H1 (cell line): ENCODE measurements at regions not wholly inside any gene's neighbourhood (a gene's known extent, or its start where the extent isn't known, plus 50 kb on each side); places are given as distances from the start of the nearest gene placed in this dataset.

Source experiments
- CTCF ChIA-PET: fragments of 300-600 bp; sonication (Branson Sonifier 250); formaldehyde crosslinking; loops from one replicate; lab custom pipeline; 2021; ENCODE audit not compliant: partially characterized antibody; lab: Charles Lee
- POLR2A ChIA-PET: fragments of 300-600 bp; sonication (Branson Sonifier 250); formaldehyde crosslinking; loops from one replicate; lab custom pipeline; 2021; ENCODE audit warnings: inconsistent platforms; ENCODE audit not compliant: partially characterized antibody; lab: Charles Lee
- DNase-seq, 2 experiments: peaks; one replicate each; pipeline versions ENCODE4 v3.0.0 to v3.0.0-alpha.2; 2010 to 2022; ENCODE audit warnings: low spot score in 2 of 2, low read depth in 1 of 2, mixed read lengths in 1 of 2
- FAIRE-seq: peaks from 2 replicates; lab custom pipeline; 2011; peaks lifted over from hg19 to GRCh38; lab: Jason Lieb, UNC
- H2AFZ ChIP-seq: 2 replicates; pipeline ENCODE4 v1.8.1; 2012; ENCODE audit warnings: low read length, inconsistent platforms
- H2AK5ac ChIP-seq: 2 replicates; pipeline ENCODE4 v1.6.1; 2013; ENCODE audit warnings: low read depth, low read length
- H2BK120ac ChIP-seq: replicated peaks from 2 replicates; pipeline ENCODE3; 2013; ENCODE audit warnings: low read depth, low read length, inconsistent platforms
- H2BK12ac ChIP-seq: 2 replicates; pipeline ENCODE4 v1.6.1; 2013; ENCODE audit warnings: low read depth, low read length
- H2BK15ac ChIP-seq: 2 replicates; pipeline ENCODE4 v1.6.1; 2013; ENCODE audit warnings: low read length
- H2BK20ac ChIP-seq: 2 replicates; pipeline ENCODE4 v1.6.1; 2013; ENCODE audit warnings: low read length
- H2BK5ac ChIP-seq: 2 replicates; pipeline ENCODE4 v1.6.1; 2013; ENCODE audit warnings: low read depth, low read length
- H3K14ac ChIP-seq: 2 replicates; pipeline ENCODE4 v1.6.1; 2013; ENCODE audit warnings: inconsistent platforms; ENCODE audit not compliant: insufficient read length
- H3K18ac ChIP-seq: 2 replicates; pipeline ENCODE4 v1.6.1; 2013; ENCODE audit warnings: low read length; ENCODE audit errors: extremely low read depth
- H3K23ac ChIP-seq: 2 replicates; pipeline ENCODE4 v1.6.1; 2013; ENCODE audit warnings: inconsistent platforms; ENCODE audit not compliant: insufficient read length
- H3K23me2 ChIP-seq: 2 replicates; pipeline ENCODE4 v1.6.1; 2013; ENCODE audit warnings: low read depth, low read length
- H3K27ac ChIP-seq: 2 replicates; pipeline ENCODE4 v1.6.1; 2011; ENCODE audit warnings: low read depth, low read length, inconsistent platforms
- H3K27me3 ChIP-seq, 4 experiments: replicated peaks in 1 of 4; 1 replicate in 1 of 4; 2 replicates in 3 of 4; pipeline versions ENCODE4 v1.6.1 to v1.8.1; 2011 to 2013; ENCODE audit warnings: low read length in 3 of 4, mild to moderate bottlenecking in 3 of 4, inconsistent platforms in 2 of 4, mixed read lengths in 2 of 4, moderate library complexity in 1 of 4; ENCODE audit not compliant: control insufficient read depth in 3 of 4, insufficient read depth in 3 of 4; ENCODE audit errors: extremely low read depth in 1 of 4
- H3K36me3 ChIP-seq, 4 experiments: 2 replicates each; pipeline versions ENCODE4 v1.6.1 to v1.8.1; 2011 to 2013; ENCODE audit warnings: mild to moderate bottlenecking in 4 of 4, low read length in 3 of 4, moderate library complexity in 2 of 4, control low read depth in 1 of 4, inconsistent platforms in 1 of 4; ENCODE audit not compliant: insufficient read depth in 4 of 4, control insufficient read depth in 2 of 4
- H3K4ac ChIP-seq: replicated peaks from 2 replicates; pipeline ENCODE3; 2013; ENCODE audit warnings: low read length, low read depth, mixed read lengths, inconsistent platforms; ENCODE audit not compliant: insufficient read length
- H3K4me1 ChIP-seq, 4 experiments: replicated peaks in 1 of 4; 1 replicate in 1 of 4; 2 replicates in 3 of 4; pipeline versions ENCODE4 v1.6.1 to v1.8.1; 2011 to 2013; ENCODE audit warnings: low read length in 3 of 4, inconsistent platforms in 2 of 4, mixed read lengths in 1 of 4; ENCODE audit not compliant: insufficient read depth in 4 of 4, control insufficient read depth in 3 of 4
- H3K4me2 ChIP-seq, 2 experiments: 2 replicates each; pipeline versions ENCODE4 v1.6.1 to v1.8.1; 2011 to 2013; ENCODE audit warnings: low read depth in 2 of 2, low read length in 2 of 2, control low read depth in 1 of 2, inconsistent platforms in 1 of 2, mild to moderate bottlenecking in 1 of 2; ENCODE audit not compliant: insufficient read depth in 1 of 2
- H3K4me3 ChIP-seq, 4 experiments: fragments of 200-600, 300-600 bp in 1 of 4; sonication (generic), shearing (Covaris generic), sonication (Bioruptor Twin) in 1 of 4; 2 replicates each; pipeline versions ENCODE4 v1.5.1 to v1.8.1; 2011 to 2016; ENCODE audit warnings: low read length in 4 of 4, low read depth in 3 of 4, control low read depth in 2 of 4, inconsistent platforms in 2 of 4, mild to moderate bottlenecking in 2 of 4, mixed read lengths in 1 of 4, moderate library complexity in 1 of 4; ENCODE audit not compliant: insufficient read depth in 2 of 4; ENCODE audit errors: extremely low read depth in 1 of 4
- H3K56ac ChIP-seq: replicated peaks from 2 replicates; pipeline ENCODE3; 2013; ENCODE audit warnings: low read depth, mild to moderate bottlenecking, mixed read lengths, low read length, inconsistent platforms; ENCODE audit not compliant: insufficient read length
- H3K79me1 ChIP-seq: 2 replicates; pipeline ENCODE4 v1.6.1; 2013; ENCODE audit warnings: low read depth, low read length, control low read depth
- H3K79me2 ChIP-seq, 2 experiments: 2 replicates each; pipeline versions ENCODE4 v1.6.1 to v1.8.1; 2012 to 2013; ENCODE audit warnings: low read length in 2 of 2, mild to moderate bottlenecking in 2 of 2, inconsistent platforms in 1 of 2; ENCODE audit not compliant: insufficient read depth in 2 of 2, control insufficient read depth in 1 of 2
- H3K9ac ChIP-seq, 4 experiments: replicated peaks in 1 of 4; 1 replicate in 1 of 4; 2 replicates in 3 of 4; pipeline versions ENCODE4 v1.6.1 to v1.8.1; 2011 to 2013; ENCODE audit warnings: low read depth in 3 of 4, low read length in 3 of 4, control low read depth in 2 of 4, mild to moderate bottlenecking in 2 of 4, moderate library complexity in 2 of 4, inconsistent platforms in 1 of 4; ENCODE audit errors: extremely low read depth in 1 of 4
- H3K9me3 ChIP-seq, 2 experiments: 2 replicates each; pipeline versions ENCODE4 v1.6.1 to v1.8.1; 2012 to 2013; ENCODE audit warnings: mild to moderate bottlenecking in 2 of 2, moderate library complexity in 2 of 2, control low read depth in 1 of 2, inconsistent platforms in 1 of 2, low read depth in 1 of 2, low read length in 1 of 2, mixed read lengths in 1 of 2; ENCODE audit not compliant: insufficient read depth in 2 of 2
- H4K20me1 ChIP-seq, 2 experiments: replicated peaks in 1 of 2; 2 replicates each; pipeline versions ENCODE3 to v1.8.1; 2011 to 2013; ENCODE audit warnings: inconsistent platforms in 2 of 2, low read length in 2 of 2, mild to moderate bottlenecking in 1 of 2; ENCODE audit not compliant: insufficient read depth in 2 of 2, control insufficient read depth in 1 of 2
- H4K5ac ChIP-seq: 2 replicates; pipeline ENCODE4 v1.6.1; 2013; ENCODE audit warnings: low read length, low read depth, mixed read lengths, inconsistent platforms; ENCODE audit not compliant: insufficient read length
- H4K8ac ChIP-seq: 2 replicates; pipeline ENCODE4 v1.8.0; 2013; ENCODE audit warnings: mild to moderate bottlenecking, moderate library complexity, low read length, inconsistent platforms; ENCODE audit not compliant: insufficient read depth; ENCODE audit errors: extremely low read depth
- H4K91ac ChIP-seq: replicated peaks from 2 replicates; pipeline ENCODE3; 2013; ENCODE audit warnings: low read length, mixed read lengths, inconsistent platforms; ENCODE audit not compliant: insufficient read length
- ASH2L ChIP-seq: fragments of 200-600, 300-600 bp; sonication (generic); IDR thresholded peaks from one replicate; pipeline ENCODE4 v1.7.1; 2017; ENCODE audit warnings: low read length
- CTCF ChIP-seq, 3 experiments: IDR thresholded peaks; 1 replicate in 2 of 3; 2 replicates in 1 of 3; pipeline versions ENCODE4 v1.5.1 to v1.6.1; 2011; ENCODE audit warnings: low read length in 3 of 3, mild to moderate bottlenecking in 3 of 3, inconsistent platforms in 2 of 3, low read depth in 1 of 3, moderate library complexity in 1 of 3; ENCODE audit not compliant: insufficient read depth in 1 of 3; ENCODE audit errors: control extremely low read depth in 1 of 3
- HDAC2 ChIP-seq, 2 experiments: fragments of 300-600 bp in 1 of 2; sonication (generic) in 1 of 2; IDR thresholded peaks; 2 replicates each; pipeline ENCODE4 v1.6.1; 2011 to 2012; ENCODE audit warnings: low read depth in 2 of 2, low read length in 2 of 2, mild to moderate bottlenecking in 2 of 2, moderate library complexity in 2 of 2, borderline replicate concordance in 1 of 2, inconsistent platforms in 1 of 2
- RAD21 ChIP-seq, 2 experiments: IDR thresholded peaks in 1 of 2; conservative IDR thresholded peaks in 1 of 2; 2 replicates each; pipeline ENCODE4 v1.6.1; 2011; ENCODE audit warnings: low read depth in 2 of 2, low read length in 2 of 2, improper control_type of control experiment in 1 of 2, inconsistent platforms in 1 of 2, mild to moderate bottlenecking in 1 of 2, moderate library complexity in 1 of 2
- SIN3A ChIP-seq, 2 experiments: IDR thresholded peaks in 1 of 2; conservative IDR thresholded peaks in 1 of 2; 2 replicates each; pipeline ENCODE4 v1.6.1; 2011 to 2012; ENCODE audit warnings: low read length in 2 of 2, improper control_type of control experiment in 1 of 2, low read depth in 1 of 2, mild to moderate bottlenecking in 1 of 2
- SIX5 ChIP-seq: IDR thresholded peaks from 2 replicates; pipeline ENCODE4 v1.6.1; 2011; ENCODE audit warnings: mild to moderate bottlenecking, low read depth, low read length
- SP1 ChIP-seq: IDR thresholded peaks from 2 replicates; pipeline ENCODE4 v1.6.1; 2011; ENCODE audit warnings: low read depth, low read length
- USF2 ChIP-seq: IDR thresholded peaks from 2 replicates; pipeline ENCODE4 v1.6.1; 2011; ENCODE audit warnings: low read length, improper control_type of control experiment
- YY1 ChIP-seq: IDR thresholded peaks from 2 replicates; pipeline ENCODE4 v1.6.1; 2011; ENCODE audit warnings: low read depth, mild to moderate bottlenecking, low read length
- ZNF274 ChIP-seq: IDR thresholded peaks from 2 replicates; pipeline ENCODE4 v1.7.0; 2012; ENCODE audit warnings: low read length, borderline replicate concordance; ENCODE audit errors: extremely low read depth
- WGBS, 2 experiments: shearing (Covaris generic) in 1 of 2; methylation state at CpG; one replicate each; pipeline versions ENCODE4 v1.1.6 to v1.1.7; 2013 to 2015; ENCODE audit warnings: low lambda C conversion rate in 2 of 2, mixed read lengths in 2 of 2, inconsistent platforms in 1 of 2, low coverage in 1 of 2, missing lambda C conversion rate in 1 of 2; ENCODE audit not compliant: insufficient replicate concordance in 2 of 2, insufficient coverage in 1 of 2, insufficient read length in 1 of 2; ENCODE audit errors: extremely low coverage in 1 of 2, missing lambda C conversion rate in 1 of 2; 5-methylcytosine and 5-hydroxymethylcytosine counted together

GRCh38 chr11:33635161-33635560 lies 65.5 kb downstream of the C11orf91 start:
- H3K9me3 ChIP-seq = peaks cover 10 to 13% of the 10 kb centered on the region in 2 experiments
- H3K14ac ChIP-seq = no peak overlapping the region
- H2BK120ac ChIP-seq = no peak overlapping the region
- no peak overlapping the region for H2BK12ac ChIP-seq
- no peak overlapping the region for H3K9ac ChIP-seq
- H3K79me2 ChIP-seq = no peaks in the 10 kb centered on the region
- no peak overlapping the region for H3K23ac ChIP-seq
- H4K5ac ChIP-seq = no peak overlapping the region
- no peaks in the 10 kb centered on the region for H3K79me1 ChIP-seq
- ChIA-PET POLR2A (no interaction called here), CTCF (interaction anchor here (0.7 kb wide), 1 partner anchor 53 kb away, joined by 3 read pairs; no protein-coding TSS in a partner anchor)
- H2BK20ac ChIP-seq = no peak overlapping the region
- 95% methylated on average over 5 of the region's 5 CpGs; no CpG with 5 or more reads in 1 of the 2 experiments for WGBS, 2 experiments
- no peak overlapping the region for H4K91ac ChIP-seq
- no peak overlapping the region for H3K56ac ChIP-seq
- no peak overlapping the region for H3K27ac ChIP-seq
- no peak overlapping the region for H3K4ac ChIP-seq
- H3K4me1 ChIP-seq = peaks cover 0 to 3% (median 1%) of the 10 kb centered on the region in 4 experiments; a peak in 3 of 7 replicates
- no peak overlapping the region for H2BK5ac ChIP-seq
- no peak for DNase-seq
- no peaks in the 10 kb centered on the region; a peak in 1 of 7 replicates for H3K27me3 ChIP-seq
- H3K4me3 ChIP-seq = no peak overlapping the region
- H2BK15ac ChIP-seq = no peak overlapping the region
- no peak overlapping the region for H2AFZ ChIP-seq
- no peak overlapping the region for H3K18ac ChIP-seq
- FAIRE-seq = no peak
- H4K8ac ChIP-seq = no peak overlapping the region
- no peak overlapping the region for H3K4me2 ChIP-seq
- no peaks in the 10 kb centered on the region for H3K36me3 ChIP-seq
- H4K20me1 ChIP-seq = no peaks in the 10 kb centered on the region
- H2AK5ac ChIP-seq = no peak overlapping the region
- H3K23me2 ChIP-seq = no peaks in the 10 kb centered on the region
- TF ChIP-seq ASH2L (no peak), SP1 (no peak), SIX5 (no peak), SIN3A (conservative IDR thresholded peaks at IDR 0.05 in 1 of 2, IDR thresholded peaks at IDR 0.05 in 1 of 2; ENCODE audit: low read depth in 1 of 2, low read length in 2 of 2) (no peak), RAD21 (IDR thresholded peaks at IDR 0.05 in 1 of 2, conservative IDR thresholded peaks at IDR 0.05 in 1 of 2; ENCODE audit: low read depth in 2 of 2, low read length in 2 of 2) (no peak), ZNF274 (no peak), YY1 (no peak), USF2 (no peak), CTCF (IDR thresholded peaks at IDR 0.05; ENCODE audit: control extremely low read depth in 1 of 3, insufficient read depth in 1 of 3, low read depth in 1 of 3, low read length in 3 of 3) (no peak), HDAC2 (IDR thresholded peaks at IDR 0.05; ENCODE audit: borderline replicate concordance in 1 of 2, low read depth in 2 of 2, low read length in 2 of 2) (no peak)
